CD4-positive, alpha-beta T cell treated with Interleukin-21 for 1 hour (primary cell): ENCODE measurements at regions not wholly inside any gene's neighbourhood (a gene's known extent, or its start where the extent isn't known, plus 50 kb on each side); places are given as distances from the start of the nearest gene placed in this dataset.
"Not testable (repeated sequence)": the region's sequence is repeated elsewhere in the genome, so short reads cannot be mapped to it uniquely, and the experiment has no call there.

Experiments used
- DNase-seq: peaks from one replicate; pipeline ENCODE4 v3.0.0-alpha.2; 2020

DNA sequence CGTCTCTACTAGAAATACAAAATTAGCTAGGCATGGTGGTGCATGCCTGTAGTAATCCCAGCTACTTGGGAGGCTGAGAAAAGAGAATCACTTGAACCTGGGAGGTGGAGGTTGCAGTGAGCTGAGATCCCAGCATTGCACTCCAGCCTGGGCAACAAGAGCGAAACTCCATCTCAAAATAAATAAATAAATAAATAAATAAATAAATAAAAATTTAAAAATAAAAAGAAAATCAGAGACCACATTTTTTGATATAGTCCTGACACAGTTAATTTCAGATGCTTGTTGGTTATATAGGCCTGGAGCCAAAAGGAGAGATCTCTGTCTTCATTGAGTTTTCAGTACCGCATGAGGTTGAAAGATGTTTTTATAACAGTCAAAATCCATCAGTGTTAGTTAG lies 388.3 kb downstream of the PRELID2 start:
- DNase-seq = not testable (repeated sequence)

DNA sequence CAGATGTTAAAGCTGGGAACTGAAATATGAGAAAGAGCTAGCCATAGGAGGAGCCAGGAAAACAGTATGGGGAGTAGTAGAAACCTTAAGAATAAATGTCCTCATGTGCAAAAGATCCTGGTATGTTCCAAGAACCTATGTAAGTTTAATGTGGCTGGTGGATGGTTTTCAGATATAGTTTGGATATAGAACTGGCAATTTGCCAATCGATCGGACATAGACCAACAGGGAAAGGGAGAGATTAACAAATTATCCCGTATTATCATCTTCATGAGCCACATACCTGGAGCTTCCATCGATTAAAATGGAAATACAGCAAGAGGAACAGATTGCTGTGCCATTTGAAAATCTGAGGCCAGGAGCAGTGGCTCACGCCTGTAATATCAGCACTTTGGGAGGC lies 388.7 kb downstream of the PRELID2 start:
- DNase-seq = no peak

DNA sequence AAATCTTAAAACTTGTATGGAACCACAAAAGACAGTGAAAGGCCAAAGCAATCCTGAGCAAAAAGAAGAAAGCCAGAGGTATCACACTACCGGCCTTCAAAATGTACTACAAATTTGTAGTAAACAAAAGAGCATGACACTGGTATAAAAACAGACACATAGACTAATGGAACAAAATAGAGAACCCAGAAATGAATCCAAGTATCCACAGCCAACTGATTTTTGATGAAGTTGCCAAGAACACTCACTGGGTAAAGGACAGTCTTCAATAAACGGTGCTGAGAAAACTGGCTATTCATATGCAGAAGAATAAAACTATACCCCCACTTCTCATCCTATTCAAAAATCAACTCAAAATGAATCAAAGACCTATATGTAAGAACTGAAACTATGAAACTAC lies 390.1 kb downstream of the PRELID2 start:
- no peak for DNase-seq

DNA sequence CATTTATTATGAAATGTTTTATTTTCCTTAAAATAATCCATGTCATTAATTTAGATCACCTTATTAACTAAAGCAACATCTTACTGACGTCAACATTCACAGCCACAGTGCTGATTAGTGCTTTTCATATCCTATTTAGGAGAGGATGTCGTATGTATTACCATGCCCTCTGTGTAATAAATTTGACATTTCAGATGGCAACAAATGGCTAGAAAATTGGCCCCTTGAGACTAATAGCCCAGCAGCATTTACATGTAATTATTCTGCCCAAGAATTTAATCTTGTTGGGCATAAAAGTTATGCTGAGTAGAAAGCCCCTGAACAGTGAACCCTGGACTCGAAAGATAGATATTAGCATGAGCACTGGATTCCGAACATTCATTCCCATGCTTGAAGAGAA lies 391.2 kb downstream of the PRELID2 start:
- no peak for DNase-seq

DNA sequence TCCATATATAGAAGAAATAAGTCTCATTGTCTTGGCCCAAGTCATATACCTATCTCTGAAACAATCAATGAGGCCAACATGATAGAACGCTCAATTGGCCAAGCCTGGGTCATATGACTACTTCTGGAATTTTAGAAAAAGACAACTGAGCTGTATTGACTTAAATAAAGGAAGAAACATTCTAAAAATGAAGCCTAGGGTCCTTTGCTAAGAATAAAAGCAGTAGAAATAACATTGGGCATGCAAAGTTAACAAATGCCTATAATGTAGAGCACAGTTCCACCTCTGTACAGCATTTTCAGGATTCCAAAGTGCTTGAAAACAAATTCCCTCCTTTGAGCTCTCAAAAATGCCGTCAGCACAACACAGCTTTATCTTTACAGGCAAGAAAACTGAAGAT lies 391.8 kb downstream of the PRELID2 start:
- DNase-seq = no peak

- not testable (repeated sequence) for DNase-seq
Observed at GRCh38 chr5:145442661-145443060, 392.5 kb downstream of the PRELID2 start.

DNA sequence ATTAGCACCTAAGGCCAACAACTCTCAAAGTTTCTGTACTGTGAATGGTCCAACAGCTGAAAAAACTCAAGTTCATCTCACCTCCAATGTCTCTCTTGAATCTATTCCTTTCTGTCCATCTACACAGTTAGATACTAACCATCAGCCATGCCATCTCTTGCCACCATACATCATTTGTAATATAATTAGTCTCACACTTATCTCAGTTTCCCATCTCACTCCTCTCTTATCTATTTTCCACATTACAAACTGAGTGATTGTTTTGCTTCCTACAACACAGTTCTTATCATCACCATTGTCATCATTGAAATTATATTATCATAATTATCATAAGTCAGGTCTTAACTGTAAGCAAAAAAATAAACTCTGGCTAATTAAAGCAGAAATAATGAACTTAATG lies 393.9 kb downstream of the PRELID2 start:
- DNase-seq = no peak

GRCh38 chr5:145437627-145438026 lies 397.5 kb downstream of the PRELID2 start:
- no peak for DNase-seq

DNA sequence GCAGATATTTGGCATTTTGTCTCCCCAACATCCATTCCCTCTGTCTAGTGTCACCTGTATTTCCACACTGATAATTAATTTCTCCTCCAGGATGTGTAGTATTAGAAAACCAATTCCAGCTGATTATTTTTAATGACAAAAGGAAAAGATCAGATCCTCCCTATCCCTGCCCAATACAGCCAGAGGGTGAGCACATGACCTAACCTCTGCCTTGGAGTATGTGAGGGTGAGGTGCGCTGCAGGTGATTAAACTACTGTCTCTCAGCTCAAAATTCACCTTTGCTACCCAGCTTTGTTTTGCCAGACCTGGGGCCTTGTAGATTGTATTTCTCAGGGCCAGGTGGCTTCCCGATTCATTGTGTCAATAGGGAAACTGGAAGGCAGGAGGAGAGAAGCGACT lies 402.1 kb downstream of the PRELID2 start:
- no peak for DNase-seq

- DNase-seq = no peak
Observed at GRCh38 chr5:145429170-145429569, 406.0 kb downstream of the PRELID2 start.

- DNase-seq = no peak
Observed at GRCh38 chr5:145408048-145408341, 427.1 kb downstream of the PRELID2 start.

DNA sequence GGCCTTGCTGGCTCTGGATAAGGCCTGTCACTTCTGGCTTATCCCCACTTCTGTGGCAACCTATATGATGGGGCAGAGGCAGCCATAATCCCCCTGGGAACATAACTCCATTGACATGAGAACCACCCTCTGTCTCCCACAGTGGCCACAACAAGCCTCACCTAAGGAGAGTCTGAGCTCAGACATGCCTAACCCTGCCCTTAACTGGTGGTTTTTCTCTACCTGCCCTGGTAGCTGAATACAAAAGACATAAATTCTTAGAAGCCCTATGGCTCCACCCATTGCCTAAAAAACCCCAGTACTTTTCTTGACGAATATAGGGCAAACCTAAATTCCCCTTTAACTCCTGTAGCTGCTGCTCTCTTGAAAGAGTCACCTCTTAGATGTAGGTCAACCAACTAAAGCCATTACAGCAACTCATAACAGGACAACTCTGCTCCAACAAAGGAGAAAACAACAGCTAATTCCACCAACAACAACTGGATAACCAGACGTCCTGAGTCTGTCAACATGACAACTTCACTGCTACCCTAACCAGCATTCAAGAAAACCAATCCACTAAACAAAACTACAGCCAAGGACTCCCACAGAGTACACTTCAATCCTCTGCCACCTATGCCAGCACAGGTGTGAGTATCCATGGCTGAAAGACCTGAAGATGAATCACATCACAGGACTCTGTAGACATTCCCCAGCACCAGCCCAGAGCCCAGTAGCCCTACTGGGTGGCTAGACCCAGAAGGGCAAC lies 427.7 kb downstream of the PRELID2 start:
- no peak for DNase-seq

- DNase-seq = no peak
Observed at GRCh38 chr5:145403992-145404391, 431.1 kb downstream of the PRELID2 start.

- no peak for DNase-seq
Observed at GRCh38 chr5:145396888-145397287, 438.3 kb downstream of the PRELID2 start.

- not testable (repeated sequence) for DNase-seq
Observed at GRCh38 chr5:145395151-145395550, 440.0 kb downstream of the PRELID2 start.

DNA sequence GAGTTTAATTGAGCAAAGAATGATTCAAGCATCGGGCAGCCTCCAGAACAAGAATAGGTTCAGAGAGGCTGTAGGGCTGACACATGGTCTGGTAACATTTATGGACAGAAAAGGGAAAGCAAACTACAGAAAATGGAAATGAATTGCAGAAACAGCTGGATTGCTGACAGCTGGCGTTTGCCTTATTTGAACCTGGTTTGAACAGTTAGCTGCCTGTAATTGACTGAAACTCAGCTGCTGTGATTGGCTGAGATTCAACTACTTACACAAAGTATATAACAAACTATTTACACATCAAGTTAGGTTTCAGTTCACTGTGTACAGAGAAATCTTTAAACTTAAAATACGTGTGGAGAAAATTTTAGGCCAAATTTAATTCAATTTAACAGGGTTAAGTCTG lies 441.7 kb downstream of the PRELID2 start:
- DNase-seq = no peak

- DNase-seq = no peak
Observed at GRCh38 chr5:145389047-145389446, 446.1 kb downstream of the PRELID2 start.

- no peak for DNase-seq
Observed at GRCh38 chr5:145385276-145385675, 449.9 kb downstream of the PRELID2 start.

GRCh38 chr5:145378226-145378625 lies 456.9 kb downstream of the PRELID2 start:
- DNase-seq = no peak

- no peak for DNase-seq
Observed at GRCh38 chr5:145375521-145375920, 459.6 kb downstream of the PRELID2 start.

GRCh38 chr5:145365464-145365863 lies 469.7 kb downstream of the PRELID2 start:
- no peak for DNase-seq

DNA sequence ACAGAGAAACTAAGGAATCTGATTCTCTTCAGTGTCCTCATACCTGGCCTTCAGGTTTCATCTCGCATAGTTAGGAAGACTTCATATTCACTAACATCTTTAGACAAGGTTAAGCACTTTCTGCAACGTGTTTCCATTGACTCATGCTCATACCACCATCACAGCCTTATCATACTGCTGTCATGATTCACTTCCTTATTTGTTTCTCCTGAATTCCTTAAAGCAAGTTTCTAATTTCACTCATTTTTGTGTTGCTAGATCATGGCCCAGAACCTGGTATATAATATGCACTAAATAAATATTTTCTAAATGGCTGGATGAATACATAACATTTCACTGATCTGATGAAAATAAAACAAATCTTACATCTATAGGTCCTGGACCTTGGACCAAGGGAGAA lies 472.9 kb downstream of the PRELID2 start:
- no peak for DNase-seq

GRCh38 chr5:145360936-145361335 lies 474.2 kb downstream of the PRELID2 start:
- no peak for DNase-seq

DNA sequence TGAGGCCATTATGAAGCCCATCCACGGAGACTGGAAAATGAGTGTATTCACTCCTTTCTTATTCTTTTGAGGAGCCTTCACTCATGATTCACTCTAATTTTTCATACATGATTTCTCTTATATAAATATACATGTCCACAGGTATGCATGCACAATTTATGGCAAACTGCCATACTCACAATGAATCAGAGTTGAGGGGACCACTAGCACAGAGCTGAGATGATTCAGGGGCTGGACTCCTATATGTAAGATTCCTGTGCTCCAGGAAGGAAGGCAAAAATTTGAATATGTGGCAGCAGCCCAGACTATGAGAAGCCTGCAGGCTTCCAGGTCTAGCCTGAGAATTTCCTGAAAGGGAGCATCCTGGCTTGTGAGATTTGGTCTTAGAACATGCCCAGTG lies 484.6 kb downstream of the PRELID2 start:
- DNase-seq = no peak

- DNase-seq = no peak
Observed at GRCh38 chr5:145347026-145347616, 488.0 kb downstream of the PRELID2 start.
